AG09319 (cell line): ENCODE measurements at regions not wholly inside any gene's neighbourhood (a gene's known extent, or its start where the extent isn't known, plus 50 kb on each side); places are given as distances from the start of the nearest gene placed in this dataset.

Experiments used
- DNase-seq: peaks from one replicate; pipeline ENCODE4 v3.0.0-alpha.2; 2010; ENCODE audit warnings: low read depth; ENCODE audit errors: extremely low read depth
- TF ChIP-seq, protein P1 (sequence below): IDR thresholded peaks from 2 replicates; pipeline ENCODE4 v1.5.1; 2011; ENCODE audit warnings: low read depth, mild to moderate bottlenecking, inconsistent platforms, low read length, moderate library complexity

DNA sequence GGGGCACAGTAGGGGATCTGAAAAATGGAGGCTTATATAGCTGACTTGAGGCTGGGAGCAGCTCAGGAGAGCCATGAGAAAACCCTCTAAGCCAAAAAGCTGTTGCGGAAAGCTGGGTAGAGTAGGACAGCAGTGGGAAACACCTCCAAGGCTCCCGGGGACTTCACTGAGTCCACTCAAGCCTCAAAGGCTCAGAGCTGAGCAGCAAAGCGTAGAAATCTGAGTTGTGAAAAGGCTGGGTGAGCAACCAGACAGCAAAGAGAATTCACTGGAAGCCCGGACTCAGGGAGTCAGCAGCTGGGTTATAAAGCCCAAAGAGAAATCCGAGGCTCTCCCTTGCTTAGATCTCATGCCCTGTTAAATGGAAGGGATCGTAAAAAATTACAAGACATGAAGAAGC, 905.0 kb downstream of the EFNB2 start:
- TF ChIP-seq, protein P1, sequence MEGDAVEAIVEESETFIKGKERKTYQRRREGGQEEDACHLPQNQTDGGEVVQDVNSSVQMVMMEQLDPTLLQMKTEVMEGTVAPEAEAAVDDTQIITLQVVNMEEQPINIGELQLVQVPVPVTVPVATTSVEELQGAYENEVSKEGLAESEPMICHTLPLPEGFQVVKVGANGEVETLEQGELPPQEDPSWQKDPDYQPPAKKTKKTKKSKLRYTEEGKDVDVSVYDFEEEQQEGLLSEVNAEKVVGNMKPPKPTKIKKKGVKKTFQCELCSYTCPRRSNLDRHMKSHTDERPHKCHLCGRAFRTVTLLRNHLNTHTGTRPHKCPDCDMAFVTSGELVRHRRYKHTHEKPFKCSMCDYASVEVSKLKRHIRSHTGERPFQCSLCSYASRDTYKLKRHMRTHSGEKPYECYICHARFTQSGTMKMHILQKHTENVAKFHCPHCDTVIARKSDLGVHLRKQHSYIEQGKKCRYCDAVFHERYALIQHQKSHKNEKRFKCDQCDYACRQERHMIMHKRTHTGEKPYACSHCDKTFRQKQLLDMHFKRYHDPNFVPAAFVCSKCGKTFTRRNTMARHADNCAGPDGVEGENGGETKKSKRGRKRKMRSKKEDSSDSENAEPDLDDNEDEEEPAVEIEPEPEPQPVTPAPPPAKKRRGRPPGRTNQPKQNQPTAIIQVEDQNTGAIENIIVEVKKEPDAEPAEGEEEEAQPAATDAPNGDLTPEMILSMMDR: no peak
- no peak for DNase-seq

DNA sequence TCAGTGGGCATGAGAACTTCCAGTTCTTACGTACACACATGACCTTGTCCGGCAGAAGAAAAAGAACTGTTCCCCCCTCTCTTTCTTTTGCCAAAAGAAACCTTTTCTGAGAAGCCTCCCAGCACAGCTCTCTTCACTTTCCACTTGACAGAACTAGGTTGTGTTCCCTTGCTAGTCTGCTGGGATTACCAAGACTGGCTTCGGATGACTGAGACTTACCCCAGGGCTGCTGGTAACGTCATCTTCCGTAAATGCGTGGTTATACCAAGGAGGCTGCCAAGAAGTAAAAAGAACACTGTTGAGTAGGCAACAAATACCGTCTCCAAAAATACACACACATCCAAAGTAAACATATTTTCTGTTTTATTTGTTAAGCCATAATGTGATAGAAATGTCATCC, 908.2 kb downstream of the EFNB2 start:
- no peak for DNase-seq
- TF ChIP-seq, protein P1: no peak

DNA sequence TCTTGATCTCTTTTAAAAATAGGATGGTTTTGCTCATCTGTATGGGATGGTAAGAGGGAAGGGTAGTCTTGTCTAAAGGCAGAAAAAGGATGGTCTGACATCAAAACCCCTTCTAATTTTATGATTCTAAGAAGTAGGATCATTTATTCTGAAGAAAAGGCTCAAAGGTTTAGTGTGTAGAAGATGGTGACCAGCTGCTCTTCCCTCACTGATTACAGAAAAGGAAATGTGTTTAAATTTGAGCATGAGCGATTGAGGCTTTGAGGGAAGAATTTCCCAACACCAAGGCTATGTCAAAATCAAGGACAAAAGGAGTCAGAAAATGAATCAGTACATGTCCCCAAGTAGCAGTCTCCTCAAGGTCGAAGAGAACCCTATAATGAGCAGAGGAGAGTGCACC, 909.8 kb downstream of the EFNB2 start:
- no peak for DNase-seq
- TF ChIP-seq, protein P1: no peak

DNA sequence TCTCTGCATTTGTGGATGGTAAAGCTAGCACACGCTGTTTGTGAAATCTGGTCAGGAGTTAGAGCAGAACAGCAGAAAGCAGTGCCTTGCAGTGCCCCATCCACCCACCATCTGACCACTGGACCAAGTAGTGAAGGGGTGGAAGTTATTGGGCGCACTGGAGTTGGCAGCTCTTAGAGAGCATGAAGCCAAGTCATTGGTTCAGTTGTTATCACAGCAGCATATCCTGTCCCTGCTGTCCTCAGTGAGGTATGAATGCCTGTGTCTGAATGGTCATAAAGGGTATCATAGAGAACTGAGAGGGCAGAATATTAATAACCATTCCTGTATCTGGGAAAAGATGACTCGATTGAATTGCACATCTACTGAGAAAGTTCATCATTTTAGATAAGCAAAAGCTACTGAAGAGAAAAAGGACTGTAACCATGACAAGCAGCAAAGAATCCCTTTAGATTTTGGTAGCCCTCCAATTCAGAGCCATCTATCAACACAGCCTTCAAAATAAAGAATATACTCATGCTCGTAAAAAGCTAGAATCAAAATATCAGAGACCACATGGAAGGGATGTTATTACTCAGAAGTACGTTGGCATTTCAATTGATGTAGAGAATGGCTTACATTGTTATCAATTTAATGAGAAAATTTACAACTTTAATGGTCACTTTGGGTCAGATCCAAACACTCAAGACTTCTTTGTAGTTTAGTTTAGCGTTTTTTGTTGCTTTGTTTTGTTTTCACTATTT, 919.0 kb downstream of the EFNB2 start:
- no peak for DNase-seq
- TF ChIP-seq, protein P1: no peak

DNA sequence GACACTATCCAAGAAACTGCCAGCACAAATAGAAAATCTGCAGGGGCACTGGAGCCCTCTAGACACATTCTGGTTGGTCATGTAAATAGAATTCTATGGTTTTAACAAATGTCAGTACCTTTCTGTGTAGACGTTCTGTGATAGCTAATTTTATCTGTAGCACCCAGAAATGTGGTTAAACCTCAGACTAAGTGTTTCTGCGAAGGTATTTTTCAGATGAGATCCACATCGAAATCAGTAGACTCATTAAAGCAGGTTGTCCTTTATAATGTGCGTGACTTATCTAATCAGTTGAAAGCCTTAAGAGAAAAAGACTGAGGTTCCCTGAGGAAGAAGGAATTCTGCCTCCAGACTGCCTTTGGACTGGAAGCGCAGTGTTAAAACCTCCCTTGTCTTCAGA, 922.9 kb downstream of the EFNB2 start:
- no peak for DNase-seq
- TF ChIP-seq, protein P1: no peak

DNA sequence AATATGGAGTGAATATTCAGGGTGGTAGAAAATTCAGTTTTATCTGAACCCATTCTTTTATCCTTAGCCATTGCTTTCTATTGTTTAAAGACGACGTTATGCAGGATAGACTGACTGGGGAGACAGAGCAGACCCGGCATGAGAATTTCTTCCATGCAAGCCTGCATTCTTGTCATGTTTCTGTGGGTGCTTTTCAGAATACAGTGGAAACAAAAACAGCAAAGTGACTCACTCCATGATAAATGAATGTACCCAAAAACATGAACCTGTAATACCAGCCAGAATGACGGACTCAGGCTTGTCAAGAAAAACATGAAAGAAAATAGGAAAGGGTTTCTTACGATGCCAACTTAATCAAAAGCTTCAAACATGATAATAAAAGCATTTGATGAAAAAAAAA, 924.0 kb downstream of the EFNB2 start:
- DNase-seq: no peak
- TF ChIP-seq, protein P1: no peak

DNA sequence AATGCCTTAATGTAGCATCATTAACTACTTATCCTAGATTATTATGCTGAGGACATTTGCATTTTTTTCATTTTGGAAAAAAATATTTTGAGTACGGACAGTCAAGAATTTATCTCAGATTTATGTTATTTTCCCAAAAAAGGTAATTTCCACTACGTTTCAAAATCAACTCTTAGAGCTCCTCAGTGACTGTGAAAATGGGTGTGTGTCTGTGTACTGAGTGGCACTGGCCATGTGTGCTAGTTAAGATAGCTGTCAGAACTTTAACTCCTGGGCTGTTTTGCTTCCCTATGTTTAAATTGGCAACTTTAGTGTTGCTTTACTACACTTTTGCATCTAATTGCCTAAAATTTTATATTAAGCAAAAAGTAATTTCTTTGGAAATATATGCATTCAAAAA, 927.4 kb downstream of the EFNB2 start:
- DNase-seq: no peak
- TF ChIP-seq, protein P1: no peak
